Prostate gland (tissue), 1 donor: ENCODE measurements at regions not wholly inside any gene's neighbourhood (a gene's known extent, or its start where the extent isn't known, plus 50 kb on each side); places are given as distances from the start of the nearest gene placed in this dataset.

Experiments used
- POLR2A ChIP-seq: fragments of 450-650 bp; IDR thresholded peaks from one replicate; pipeline ENCODE4 v1.6.1; 2016; ENCODE audit warnings: antibody characterized with exemption, mild to moderate bottlenecking
- POLR2AphosphoS5 ChIP-seq: sonication (generic); formaldehyde crosslinking; IDR thresholded peaks from one replicate; pipeline ENCODE4 v1.6.1; 2017; ENCODE audit warnings: antibody characterized with exemption

GRCh38 chr21:23593582-23593981 lies 2013.7 kb downstream of the MRPL39 start:
- no peak for TF ChIP-seq POLR2AphosphoS5
- no peak for TF ChIP-seq POLR2A
